Amniotic epithelial cell (primary cell): ENCODE measurements at regions not wholly inside any gene's neighbourhood (a gene's known extent, or its start where the extent isn't known, plus 50 kb on each side); places are given as distances from the start of the nearest gene placed in this dataset.
"Not testable (repeated sequence)": the region's sequence is repeated elsewhere in the genome, so short reads cannot be mapped to it uniquely, and the experiment has no call there.

Experiments used
- DNase-seq: peaks from one replicate; pipeline ENCODE4 v3.0.0-alpha.2; 2010; ENCODE audit warnings: low read depth

- no peak for DNase-seq
Observed at GRCh38 chr1:187634940-187635339, 806.2 kb downstream of the PLA2G4A start.

DNA sequence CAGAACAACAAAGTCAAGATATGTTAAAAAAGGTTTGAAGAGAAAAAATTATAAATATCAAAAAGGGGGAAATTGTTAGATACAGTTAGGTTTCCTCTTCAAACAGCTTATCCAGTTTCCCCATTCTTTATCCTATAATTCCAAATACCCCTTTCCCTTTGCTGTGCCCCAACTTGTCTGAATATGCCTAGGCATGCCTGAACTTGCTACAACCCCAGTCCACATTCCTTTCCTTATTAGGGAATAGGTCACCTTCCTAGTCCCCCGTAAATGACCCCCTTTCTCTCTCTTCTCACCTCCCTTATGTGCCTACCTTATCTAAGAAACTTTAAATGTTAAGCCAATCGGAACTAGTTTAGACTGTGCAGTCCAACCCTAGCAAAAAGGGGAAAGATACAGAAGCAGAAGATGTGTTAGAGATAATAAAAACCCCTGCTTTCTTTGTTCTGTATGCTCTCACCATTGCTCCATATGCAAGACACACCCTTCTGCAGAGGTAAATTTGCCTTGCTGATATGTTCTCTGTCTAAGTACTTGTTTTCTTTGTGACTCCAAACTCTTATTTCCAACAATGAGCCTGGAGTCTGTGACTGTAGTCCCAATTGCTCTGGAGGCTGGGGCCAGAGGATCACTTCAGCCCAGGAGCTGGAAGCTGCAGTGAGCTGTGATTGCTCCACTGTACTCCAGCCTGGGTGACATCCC is 810.1 kb downstream of the PLA2G4A start:
- DNase-seq = no peak

DNA sequence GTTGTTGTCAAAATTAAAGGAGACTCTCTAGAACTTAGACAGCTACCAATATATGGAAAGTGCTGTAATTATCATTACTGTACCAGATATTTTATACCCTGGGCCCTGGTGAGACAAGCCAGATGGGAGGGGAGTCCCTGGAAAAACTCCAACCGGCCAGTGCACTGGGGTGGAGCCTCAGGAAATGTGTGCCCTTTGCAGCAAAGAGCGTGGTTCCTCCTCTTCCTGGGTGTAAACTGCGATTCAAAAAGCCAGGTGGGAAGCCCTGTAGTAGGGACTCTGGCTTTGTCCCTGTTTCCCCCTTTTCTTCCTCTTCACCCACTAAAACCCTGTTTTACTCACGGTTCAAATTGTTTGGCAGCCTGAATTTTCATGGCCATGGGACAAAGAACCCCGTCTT is 812.3 kb downstream of the PLA2G4A start:
- no peak for DNase-seq

DNA sequence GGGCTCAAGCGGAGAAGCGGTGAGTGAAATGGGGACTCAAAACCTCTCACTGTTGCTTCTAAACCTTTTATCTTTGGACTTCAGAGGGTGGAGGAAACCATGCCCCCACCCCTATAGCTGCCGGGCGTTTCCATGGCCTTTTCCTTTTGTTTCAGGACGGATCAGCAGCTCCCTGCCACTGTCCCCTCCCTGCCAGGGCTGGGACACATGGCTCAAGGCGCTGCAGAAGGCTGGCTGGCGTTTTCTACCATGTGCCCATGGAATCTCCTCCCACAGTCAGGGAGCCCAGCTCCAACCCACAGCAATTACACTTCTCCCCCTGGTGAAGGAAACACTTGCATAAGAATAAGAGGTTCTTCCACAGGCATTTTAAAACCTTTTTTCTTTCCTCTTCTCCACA is 812.7 kb downstream of the PLA2G4A start:
- DNase-seq = no peak

- no peak for DNase-seq
Observed at GRCh38 chr1:187641907-187642306, 813.2 kb downstream of the PLA2G4A start.

- DNase-seq = no peak
Observed at GRCh38 chr1:187645651-187646050, 816.9 kb downstream of the PLA2G4A start.

- DNase-seq = no peak
Observed at GRCh38 chr1:187646536-187647107, 817.9 kb downstream of the PLA2G4A start.

GRCh38 chr1:187648091-187648490 is 819.3 kb downstream of the PLA2G4A start:
- DNase-seq = no peak

DNA sequence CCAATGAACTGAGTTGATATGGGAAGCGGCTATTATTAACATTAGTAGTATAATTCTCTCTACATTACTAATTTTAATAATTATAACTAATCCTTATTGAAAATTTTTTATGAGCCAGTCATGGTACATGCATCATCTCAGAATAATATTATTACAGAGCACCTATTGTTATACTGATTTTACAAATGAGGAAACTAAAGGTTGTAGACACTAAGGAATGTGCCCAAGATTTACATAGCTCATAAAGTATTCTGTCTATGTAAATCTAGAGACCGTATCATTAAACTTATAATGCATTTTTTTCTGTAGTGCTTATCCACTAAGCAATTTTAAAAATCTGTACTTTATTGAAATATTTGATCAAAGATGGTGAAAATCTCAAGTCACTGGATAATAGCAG is 825.9 kb downstream of the PLA2G4A start:
- DNase-seq = no peak

- DNase-seq = peak; percentile 70
Observed at GRCh38 chr1:187655104-187655503, 826.4 kb downstream of the PLA2G4A start.

- DNase-seq = no peak
Observed at GRCh38 chr1:187665483-187665882, 836.7 kb downstream of the PLA2G4A start.

DNA sequence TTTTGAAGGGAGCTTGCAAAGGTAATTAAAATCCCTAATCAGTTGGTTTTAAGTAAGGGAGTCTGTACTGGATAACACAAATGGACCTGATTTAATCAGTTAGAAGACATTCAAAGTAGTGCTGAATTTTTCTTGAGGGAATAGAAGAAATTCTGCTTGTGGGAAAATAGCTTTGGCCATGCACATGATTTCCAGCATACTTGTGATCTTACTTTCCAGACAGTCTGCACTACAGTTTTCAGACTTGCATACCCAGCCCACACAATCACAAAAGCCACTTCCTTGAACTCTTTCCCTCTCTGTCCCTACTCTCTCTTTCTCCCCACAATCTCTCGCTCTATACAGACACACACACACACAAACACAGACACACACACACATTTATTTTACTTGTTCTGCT is 852.1 kb downstream of the PLA2G4A start:
- DNase-seq = peak; percentile 69

GRCh38 chr1:187682112-187682511 is 853.4 kb downstream of the PLA2G4A start:
- no peak for DNase-seq

DNA sequence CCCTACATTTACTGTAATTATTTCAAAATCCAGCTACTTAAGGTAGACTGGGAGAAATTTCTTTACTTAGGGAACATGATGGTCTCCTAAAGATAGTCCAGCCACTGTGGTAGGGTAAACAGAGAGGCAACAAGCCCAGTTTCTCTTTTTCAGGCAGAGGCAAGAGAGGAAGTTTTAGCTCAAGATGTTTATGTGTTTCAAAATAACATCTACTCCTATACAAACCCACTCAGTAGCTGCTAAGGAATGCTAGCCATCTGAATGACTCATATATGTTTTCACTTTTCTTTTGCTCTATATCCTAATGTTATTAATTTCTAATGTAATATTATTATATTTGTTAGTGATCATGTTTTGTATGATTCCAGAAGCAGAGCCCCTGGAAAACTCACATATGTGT is 856.6 kb downstream of the PLA2G4A start:
- peak; percentile 83 for DNase-seq

DNA sequence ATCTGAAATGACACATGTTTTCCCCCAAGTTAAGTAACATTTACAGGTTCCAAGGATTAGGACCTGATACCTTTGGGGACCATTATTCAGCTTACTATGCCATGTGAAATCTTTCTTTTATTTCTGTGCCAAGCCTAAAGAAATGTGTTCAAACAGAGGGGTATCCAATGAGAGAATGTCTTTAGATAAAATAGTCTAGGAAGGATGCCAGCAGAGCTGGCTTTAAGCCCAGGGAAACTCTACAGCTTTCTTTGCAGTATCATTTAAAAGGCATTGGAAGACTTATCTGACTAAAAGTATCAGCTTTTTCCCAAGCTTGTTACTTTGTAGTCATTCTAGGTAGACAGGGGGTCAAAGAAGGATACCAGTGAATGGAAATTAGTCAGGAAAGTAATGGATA is 860.4 kb downstream of the PLA2G4A start:
- DNase-seq = peak; percentile 82

DNA sequence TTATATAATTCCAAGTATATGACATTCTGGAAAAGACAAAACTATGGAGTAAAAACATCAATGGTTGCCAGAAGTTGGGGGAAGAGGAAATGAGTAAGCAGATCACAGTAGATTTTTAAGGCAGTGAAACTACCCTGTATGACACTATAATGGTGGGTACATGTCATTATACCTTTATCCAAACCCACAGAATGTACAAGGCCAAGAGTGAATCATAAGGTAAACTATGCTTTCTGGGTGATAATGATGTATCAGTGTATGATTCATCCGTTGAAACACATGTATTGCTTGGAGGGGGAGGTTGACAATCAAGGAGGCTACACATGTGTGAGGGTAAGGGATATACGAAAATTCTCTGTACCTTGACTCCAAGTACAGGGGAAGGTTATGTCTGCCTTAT is 862.7 kb downstream of the PLA2G4A start:
- DNase-seq = peak; percentile 94

DNA sequence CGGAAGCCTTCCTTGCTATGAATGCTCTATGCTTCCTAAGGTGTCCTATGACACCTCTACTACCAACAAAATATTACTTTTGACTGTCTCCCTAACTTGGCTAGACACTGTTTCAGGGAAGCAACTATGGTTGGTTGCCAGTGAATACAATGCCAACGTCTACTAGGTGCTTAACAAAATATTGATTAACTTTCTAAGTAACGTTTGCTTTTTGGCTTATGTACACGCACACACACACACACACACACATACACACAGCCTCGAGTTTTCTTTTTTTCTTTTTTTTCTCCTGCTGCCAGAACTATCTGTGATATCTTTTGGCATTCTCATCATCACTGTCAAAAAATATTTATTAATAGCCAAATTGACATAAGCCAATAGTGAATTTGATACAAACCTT is 864.0 kb downstream of the PLA2G4A start:
- DNase-seq = no peak

DNA sequence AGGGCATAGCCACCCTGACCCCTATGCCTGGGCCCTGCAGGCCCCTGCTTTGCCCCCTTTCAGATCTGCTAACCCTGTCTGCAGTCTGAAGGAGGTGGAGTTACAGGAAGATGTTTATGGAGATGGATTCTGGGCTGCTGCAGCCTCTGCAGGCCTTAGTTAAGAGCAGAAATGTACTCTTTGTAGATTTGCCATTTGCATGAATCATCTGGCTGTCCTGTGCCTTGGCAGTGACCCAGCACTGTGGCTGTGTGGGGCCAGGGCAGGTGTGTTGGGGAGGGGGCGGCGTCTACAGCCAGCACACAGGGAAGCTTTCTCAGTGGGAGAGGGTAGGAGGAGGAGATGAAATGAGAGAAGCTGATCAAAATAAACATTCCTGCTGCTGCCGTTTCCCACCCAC is 867.3 kb downstream of the PLA2G4A start:
- DNase-seq = peak; percentile 22

GRCh38 chr1:187703138-187704130 is 874.7 kb downstream of the PLA2G4A start:
- not testable (repeated sequence) for DNase-seq

DNA sequence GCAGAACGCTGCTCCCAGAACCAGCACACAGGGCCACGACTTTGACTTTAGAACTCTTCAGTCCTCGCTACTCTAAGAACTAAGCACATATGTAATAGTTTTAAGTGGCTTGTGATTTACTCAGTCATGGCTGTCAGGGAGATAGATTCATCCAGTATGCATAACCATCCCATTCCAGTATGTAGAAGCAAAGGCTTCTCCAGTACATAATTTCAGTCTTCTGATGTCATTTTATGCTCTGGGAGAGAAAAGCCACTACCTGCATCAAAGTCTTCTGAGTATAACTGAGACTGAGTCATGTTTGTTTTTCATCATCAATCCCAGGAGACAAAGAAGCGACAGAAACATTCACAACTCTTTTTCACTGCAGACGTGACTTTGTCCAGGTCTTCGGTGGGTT is 885.7 kb downstream of the PLA2G4A start:
- DNase-seq = no peak

DNA sequence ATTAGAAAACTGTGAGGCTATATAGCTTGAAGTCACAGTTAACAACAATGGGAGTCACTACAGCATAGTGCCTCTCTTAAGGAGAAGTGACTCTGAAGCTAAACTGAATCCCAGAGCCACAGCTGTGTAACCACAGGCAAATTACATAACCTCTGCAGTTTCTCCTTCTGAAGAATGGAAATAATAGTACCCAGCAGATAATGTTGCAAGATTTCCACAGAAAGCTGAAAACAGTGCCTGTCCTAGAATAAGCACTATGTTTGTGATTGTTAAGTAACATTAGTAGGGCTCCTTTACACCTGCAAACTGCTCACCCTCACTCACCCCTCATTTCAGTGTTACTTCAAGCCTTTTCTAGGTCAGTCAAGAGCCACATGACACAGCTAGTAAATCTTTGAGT is 886.7 kb downstream of the PLA2G4A start:
- peak; percentile 6 for DNase-seq

DNA sequence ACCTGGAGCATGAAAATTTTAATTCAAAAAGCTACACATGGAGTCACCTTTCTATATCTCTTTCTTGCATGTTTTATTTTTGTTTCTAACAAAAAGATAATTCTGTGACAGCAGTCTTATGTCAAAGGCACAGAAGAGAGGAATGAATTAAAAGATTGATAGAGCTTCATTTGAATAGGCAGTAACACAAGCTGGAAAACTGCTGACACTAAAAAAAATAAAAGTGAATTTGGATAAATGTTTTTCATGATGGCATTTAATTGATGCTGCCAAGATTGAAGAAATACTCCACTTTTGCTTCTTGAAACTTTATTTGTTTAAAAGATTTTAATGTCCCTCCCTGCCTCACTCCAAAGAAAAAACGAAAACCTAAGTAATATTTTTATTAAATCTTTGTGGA is 887.4 kb downstream of the PLA2G4A start:
- no peak for DNase-seq

GRCh38 chr1:187718527-187718926 is 889.8 kb downstream of the PLA2G4A start:
- DNase-seq = no peak
